CD4-positive, alpha-beta memory T cell (primary cell): ENCODE measurements at regions not wholly inside any gene's neighbourhood (a gene's known extent, or its start where the extent isn't known, plus 50 kb on each side); places are given as distances from the start of the nearest gene placed in this dataset.
A peak's percentile ranks its signal among the peaks of the same experiment; 100 is the strongest.
"Not testable (repeated sequence)": the region's sequence is repeated elsewhere in the genome, so short reads cannot be mapped to it uniquely, and the experiment has no call there.

Experiments used
- CTCF ChIA-PET: fragments of 350-600 bp; sonication (Branson Sonifier 250); formaldehyde crosslinking; loops from one replicate; lab custom pipeline; 2021; ENCODE audit warnings: inconsistent platforms; ENCODE audit not compliant: partially characterized antibody; lab: Charles Lee
- POLR2A ChIA-PET: fragments of 350-600 bp; sonication (Branson Sonifier 250); formaldehyde crosslinking; loops from one replicate; lab custom pipeline; 2021; ENCODE audit not compliant: partially characterized antibody; lab: Charles Lee
- DNase-seq, 5 donors: peaks; one replicate each; pipeline versions ENCODE4 v3.0.0 to v3.0.0-alpha.2; 2020 to 2022; ENCODE audit warnings: mixed read lengths in 1 of 5
- H3K27ac ChIP-seq: one replicate; pipeline ENCODE4 v1.7.0; 2013; ENCODE audit warnings: low read depth, low read length
- H3K27me3 ChIP-seq: 2 replicates; pipeline ENCODE4 v1.7.0; 2013; ENCODE audit warnings: mild to moderate bottlenecking, low read length, moderate library complexity; ENCODE audit not compliant: insufficient read depth
- H3K36me3 ChIP-seq: 2 replicates; pipeline ENCODE4 v1.7.0; 2013; ENCODE audit warnings: mild to moderate bottlenecking, low read length, moderate library complexity; ENCODE audit not compliant: insufficient read depth
- H3K4me1 ChIP-seq: 2 replicates; pipeline ENCODE4 v1.7.0; 2013; ENCODE audit warnings: mild to moderate bottlenecking, low read length, moderate library complexity; ENCODE audit not compliant: insufficient read depth
- H3K4me3 ChIP-seq, 2 donors: one replicate each; pipeline ENCODE4 v1.7.0; 2013; ENCODE audit warnings: low read length in 2 of 2, mild to moderate bottlenecking in 1 of 2
- H3K9me3 ChIP-seq, 2 donors: one replicate each; pipeline ENCODE4 v1.7.0; 2013; ENCODE audit warnings: low read length in 2 of 2, control low read depth in 1 of 2; ENCODE audit not compliant: control insufficient read depth in 1 of 2
- H3K27ac Mint-ChIP-seq, 7 donors: one replicate each; pipeline ENCODE4 v1.8.0; 2020 to 2021; ENCODE audit warnings: mixed read lengths in 7 of 7, mild to moderate bottlenecking in 6 of 7, inconsistent platforms in 3 of 7, moderate library complexity in 3 of 7
- H3K27me3 Mint-ChIP-seq, 2 donors: one replicate each; pipeline ENCODE4 v1.8.0; 2020 to 2021; ENCODE audit warnings: mixed read lengths in 2 of 2
- H3K36me3 Mint-ChIP-seq, 2 donors: one replicate each; pipeline ENCODE4 v1.8.0; 2020 to 2021; ENCODE audit warnings: mixed read lengths in 2 of 2, inconsistent platforms in 1 of 2, mild to moderate bottlenecking in 1 of 2
- H3K4me1 Mint-ChIP-seq, 4 donors: one replicate each; pipeline ENCODE4 v1.8.0; 2020 to 2021; ENCODE audit warnings: mixed read lengths in 4 of 4, mild to moderate bottlenecking in 1 of 4
- H3K4me3 Mint-ChIP-seq, 8 donors: one replicate each; pipeline ENCODE4 v1.8.0; 2020 to 2021; ENCODE audit warnings: mixed read lengths in 8 of 8, mild to moderate bottlenecking in 7 of 8, moderate library complexity in 6 of 8, inconsistent platforms in 3 of 8
- H3K9me3 Mint-ChIP-seq, 8 donors: one replicate each; pipeline ENCODE4 v1.8.0; 2020 to 2021; ENCODE audit warnings: mixed read lengths in 8 of 8, mild to moderate bottlenecking in 5 of 8, inconsistent platforms in 3 of 8, moderate library complexity in 1 of 8
- intact Hi-C: fragments of 100-400 bp; cut with micrococcal nuclease; formaldehyde crosslinking; loops from one replicate; pipeline ENCODE4 v1.15.1; 2023

GRCh38 chrX:1888305-1888704 is 273.4 kb downstream of the ASMT start:
- H3K4me1 ChIP-seq, H3K27ac Mint-ChIP-seq, H3K9me3 ChIP-seq, H3K4me1 Mint-ChIP-seq, H3K4me3 Mint-ChIP-seq, H3K27ac ChIP-seq, H3K36me3 ChIP-seq, H3K27me3 ChIP-seq, H3K4me3 ChIP-seq, H3K27me3 Mint-ChIP-seq, CTCF ChIA-PET, intact Hi-C loops, H3K36me3 Mint-ChIP-seq, POLR2A ChIA-PET, DNase-seq: not testable (repeated sequence)
- H3K9me3 Mint-ChIP-seq, result peaks cover 0 to 24% (median 1%) of the 10 kb centered on the region in 8 donors

GRCh38 chrX:1894026-1894294 is 279.1 kb downstream of the ASMT start:
- Mint-ChIP-seq H3K27me3 (peaks cover 0 to 2% of the 10 kb centered on the region in 2 donors), H3K4me1 (no peaks in the 10 kb centered on the region), H3K27ac (no peak overlapping the region), H3K36me3 (no peaks in the 10 kb centered on the region), H3K4me3 (no peak overlapping the region), H3K9me3 (peaks cover 0 to 7% (median 0%) of the 10 kb centered on the region in 8 donors)
- Histone ChIP-seq H3K27ac (no peak overlapping the region), H3K36me3 (no peaks in the 10 kb centered on the region), H3K4me1 (no peaks in the 10 kb centered on the region), H3K9me3 (no peaks in the 10 kb centered on the region), H3K4me3 (no peak overlapping the region), H3K27me3 (no peaks in the 10 kb centered on the region)
- CTCF ChIA-PET, result no interaction called here
- POLR2A ChIA-PET, result no interaction called here
- no peak for DNase-seq
- intact Hi-C loops, result no loop called here

- no peaks in the 10 kb centered on the region for H3K4me1 ChIP-seq
- POLR2A ChIA-PET, result no interaction called here
- Mint-ChIP-seq H3K4me1 (no peaks in the 10 kb centered on the region), H3K9me3 (peaks cover 0 to 7% (median 0%) of the 10 kb centered on the region in 8 donors), H3K27ac (no peak overlapping the region), H3K4me3 (no peak overlapping the region), H3K27me3 (peaks cover 0 to 2% of the 10 kb centered on the region in 2 donors), H3K36me3 (no peaks in the 10 kb centered on the region)
- intact Hi-C loops, result no loop called here
- CTCF ChIA-PET, result no interaction called here
- H3K9me3 ChIP-seq, result no peaks in the 10 kb centered on the region
- H3K36me3 ChIP-seq, result no peaks in the 10 kb centered on the region
- no peaks in the 10 kb centered on the region for H3K27me3 ChIP-seq
- no peak overlapping the region for H3K27ac ChIP-seq
- H3K4me3 ChIP-seq, result no peak overlapping the region
- no peak for DNase-seq
These were observed 279.9 kb downstream of the ASMT start for GRCh38 chrX:1894740-1895139.

GRCh38 chrX:1895583-1895982 is 280.7 kb downstream of the ASMT start:
- no peak overlapping the region for H3K27ac Mint-ChIP-seq
- Histone ChIP-seq H3K27me3 (no peaks in the 10 kb centered on the region), H3K36me3 (no peaks in the 10 kb centered on the region), H3K9me3 (no peaks in the 10 kb centered on the region), H3K4me1 (no peaks in the 10 kb centered on the region), H3K27ac (no peak overlapping the region), H3K4me3 (no peak overlapping the region)
- CTCF ChIA-PET, result no interaction called here
- H3K9me3 Mint-ChIP-seq, result peaks cover 0 to 5% (median 0%) of the 10 kb centered on the region in 8 donors
- POLR2A ChIA-PET, result no interaction called here
- no peak overlapping the region for H3K4me3 Mint-ChIP-seq
- H3K36me3 Mint-ChIP-seq, result no peaks in the 10 kb centered on the region
- DNase-seq, result no peak
- H3K4me1 Mint-ChIP-seq, result no peaks in the 10 kb centered on the region
- intact Hi-C loops, result no loop called here
- H3K27me3 Mint-ChIP-seq, result peaks cover 0 to 2% of the 10 kb centered on the region in 2 donors

GRCh38 chrX:1899841-1900240 is 285.0 kb downstream of the ASMT start:
- no peak overlapping the region for H3K4me3 ChIP-seq
- CTCF ChIA-PET, result no interaction called here

GRCh38 chrX:1902901-1903235 is 288.0 kb downstream of the ASMT start:
- intact Hi-C loops, result no loop called here
- H3K36me3 ChIP-seq, result no peaks in the 10 kb centered on the region
- Mint-ChIP-seq H3K27me3 (peaks cover 0 to 4% of the 10 kb centered on the region in 2 donors), H3K4me1 (no peaks in the 10 kb centered on the region), H3K9me3 (peaks cover 0 to 10% (median 2%) of the 10 kb centered on the region in 8 donors), H3K27ac (no peak overlapping the region), H3K4me3 (peak overlapping the region in 1 of 8 donors; percentile 22), H3K36me3 (no peaks in the 10 kb centered on the region)
- H3K27ac ChIP-seq, result no peak overlapping the region
- H3K4me3 ChIP-seq, result no peak overlapping the region
- H3K4me1 ChIP-seq, result no peaks in the 10 kb centered on the region
- ChIA-PET POLR2A (no interaction called here), CTCF (no interaction called here)
- no peak for DNase-seq
- H3K27me3 ChIP-seq, result no peaks in the 10 kb centered on the region
- H3K9me3 ChIP-seq, result no peaks in the 10 kb centered on the region

More at GRCh38 chrX:1899841-1900240, 285.0 kb downstream of the ASMT start:
- Mint-ChIP-seq H3K4me1 (no peaks in the 10 kb centered on the region), H3K4me3 (no peak overlapping the region), H3K27ac (no peak overlapping the region), H3K27me3 (peaks cover 0 to 2% of the 10 kb centered on the region in 2 donors), H3K36me3 (no peaks in the 10 kb centered on the region), H3K9me3 (peaks cover 0 to 3% (median 0%) of the 10 kb centered on the region in 8 donors)
- Histone ChIP-seq H3K36me3 (no peaks in the 10 kb centered on the region), H3K27ac (no peak overlapping the region), H3K9me3 (no peaks in the 10 kb centered on the region), H3K4me1 (no peaks in the 10 kb centered on the region), H3K27me3 (no peaks in the 10 kb centered on the region)
- POLR2A ChIA-PET, result no interaction called here
- intact Hi-C loops, result no loop called here
- no peak for DNase-seq

GRCh38 chrX:1903236-1903935 is 288.5 kb downstream of the ASMT start:
- Histone ChIP-seq H3K36me3 (no peaks in the 10 kb centered on the region), H3K27ac (no peak overlapping the region), H3K4me1 (no peaks in the 10 kb centered on the region), H3K27me3 (no peaks in the 10 kb centered on the region), H3K9me3 (no peaks in the 10 kb centered on the region), H3K4me3 (no peak overlapping the region)
- Mint-ChIP-seq H3K4me3 (no peak overlapping the region), H3K36me3 (no peaks in the 10 kb centered on the region), H3K27ac (no peak overlapping the region), H3K4me1 (no peaks in the 10 kb centered on the region), H3K27me3 (peaks cover 0 to 4% of the 10 kb centered on the region in 2 donors), H3K9me3 (peaks cover 0 to 10% (median 2%) of the 10 kb centered on the region in 8 donors)
- no peak for DNase-seq
- ChIA-PET POLR2A (no interaction called here), CTCF (no interaction called here)
- intact Hi-C loops, result no loop called here
